ENCODE measurements at regions not wholly inside any gene's neighbourhood (a gene's known extent, or its start where the extent isn't known, plus 50 kb on each side); places are given as distances from the start of the nearest gene placed in this dataset.

DNA sequence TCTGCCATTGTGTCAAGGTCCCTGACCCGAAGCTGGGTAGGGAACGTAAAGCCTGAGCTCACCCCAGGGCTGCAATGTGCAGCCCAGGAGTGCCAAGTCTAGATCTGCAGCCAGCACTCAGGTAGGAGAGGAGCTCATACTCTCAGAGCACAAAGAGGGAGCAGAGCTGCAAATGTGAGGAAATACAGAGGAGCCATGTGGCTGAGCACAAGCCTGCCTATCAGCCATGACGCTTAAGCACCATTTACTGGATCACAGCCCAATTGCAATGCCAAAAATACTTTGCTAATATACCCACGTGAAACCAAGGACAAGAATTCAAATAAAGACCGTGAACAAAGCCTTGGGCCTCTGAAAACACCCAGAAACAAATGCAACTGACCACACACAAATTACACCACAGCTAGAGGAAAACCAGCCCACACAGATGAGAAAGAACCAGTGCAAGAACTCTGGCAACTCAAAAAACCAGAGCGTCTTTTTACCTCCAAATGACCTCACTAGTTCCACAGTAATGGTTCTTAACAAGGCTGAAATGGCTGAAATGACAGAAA, 69.0 kb upstream of the HPF1 start:
- TF ChIP-seq, protein P1, sequence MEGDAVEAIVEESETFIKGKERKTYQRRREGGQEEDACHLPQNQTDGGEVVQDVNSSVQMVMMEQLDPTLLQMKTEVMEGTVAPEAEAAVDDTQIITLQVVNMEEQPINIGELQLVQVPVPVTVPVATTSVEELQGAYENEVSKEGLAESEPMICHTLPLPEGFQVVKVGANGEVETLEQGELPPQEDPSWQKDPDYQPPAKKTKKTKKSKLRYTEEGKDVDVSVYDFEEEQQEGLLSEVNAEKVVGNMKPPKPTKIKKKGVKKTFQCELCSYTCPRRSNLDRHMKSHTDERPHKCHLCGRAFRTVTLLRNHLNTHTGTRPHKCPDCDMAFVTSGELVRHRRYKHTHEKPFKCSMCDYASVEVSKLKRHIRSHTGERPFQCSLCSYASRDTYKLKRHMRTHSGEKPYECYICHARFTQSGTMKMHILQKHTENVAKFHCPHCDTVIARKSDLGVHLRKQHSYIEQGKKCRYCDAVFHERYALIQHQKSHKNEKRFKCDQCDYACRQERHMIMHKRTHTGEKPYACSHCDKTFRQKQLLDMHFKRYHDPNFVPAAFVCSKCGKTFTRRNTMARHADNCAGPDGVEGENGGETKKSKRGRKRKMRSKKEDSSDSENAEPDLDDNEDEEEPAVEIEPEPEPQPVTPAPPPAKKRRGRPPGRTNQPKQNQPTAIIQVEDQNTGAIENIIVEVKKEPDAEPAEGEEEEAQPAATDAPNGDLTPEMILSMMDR (IDR thresholded peaks at IDR 0.05): no peak
- TF ChIP-seq POLR2A (IDR thresholded peaks at IDR 0.05): no peak

Measured in thyroid gland (tissue), 4 donors.